Psoas muscle (tissue), 7 donors: ENCODE measurements at regions not wholly inside any gene's neighbourhood (a gene's known extent, or its start where the extent isn't known, plus 50 kb on each side); places are given as distances from the start of the nearest gene placed in this dataset.

Experiments
- ATAC-seq, 4 donors: fragments of 200-7000 bp; cut with Tn5 transposase; one replicate each; pipeline ENCODE4 v1.9.1; 2020; ENCODE audit warnings: moderate library complexity in 3 of 4, mild to moderate bottlenecking in 2 of 4
- DNase-seq, 2 donors: peaks; one replicate each; pipeline ENCODE4 v3.0.0-alpha.2; 2020
- H3K27ac ChIP-seq: fragments of 200-600 bp; one replicate; pipeline ENCODE4 v1.8.0; 2022
- H3K27me3 ChIP-seq, 3 donors: fragments of 200-600 bp in 1 of 3; one replicate each; pipeline versions ENCODE4 v1.6.1 to v1.8.0; 2013 to 2022; ENCODE audit warnings: low read length in 2 of 3, mild to moderate bottlenecking in 2 of 3, moderate library complexity in 1 of 3; ENCODE audit not compliant: insufficient read depth in 3 of 3
- H3K36me3 ChIP-seq, 2 donors: fragments of 200-600 bp in 1 of 2; one replicate each; pipeline versions ENCODE4 v1.6.1 to v1.8.0; 2013 to 2022; ENCODE audit warnings: low read depth in 1 of 2, mild to moderate bottlenecking in 1 of 2, moderate library complexity in 1 of 2; ENCODE audit not compliant: insufficient read depth in 1 of 2
- H3K4me1 ChIP-seq: fragments of 200-600 bp; one replicate; pipeline ENCODE4 v1.8.0; 2022
- H3K4me3 ChIP-seq: fragments of 200-600 bp; one replicate; pipeline ENCODE4 v1.8.0; 2022; ENCODE audit warnings: mild to moderate bottlenecking
- H3K9me3 ChIP-seq: fragments of 200-600 bp; one replicate; pipeline ENCODE4 v1.8.0; 2022
- WGBS, 3 donors: extraction: QIAGEN DNeasy Blood & Tissue Kit; methylation state at CpG; one replicate each; pipeline versions ENCODE4 v1.1.6 to v1.1.7; 2013; 5-methylcytosine and 5-hydroxymethylcytosine counted together
- intact Hi-C, 2 donors: fragments of 100-400 bp; cut with DNase I; formaldehyde crosslinking; loops; one replicate each; pipeline versions ENCODE4 v1.11.0 to v1.14.2; 2022
- TF ChIP-seq, protein P1 (sequence below): fragments of 200-600 bp; IDR thresholded peaks from one replicate; pipeline ENCODE4 v1.8.0; 2022; ENCODE audit warnings: antibody characterized with exemption
- donor health status: healthy with polysubstance abuse.
- donor health status: DM: no; HTN: no; CAD: no; lungs with moderate emphysema.
- donor health status: Bipolar disorder and iron deficiency.
- donor health status: healthy.
- donor health status: DM: yes; HTN: yes; CAD: no.
- donor health status: DM: no; HTN: no; CAD: no.
- donor health status: DM: yes; HTN: yes; CAD: no.

DNA sequence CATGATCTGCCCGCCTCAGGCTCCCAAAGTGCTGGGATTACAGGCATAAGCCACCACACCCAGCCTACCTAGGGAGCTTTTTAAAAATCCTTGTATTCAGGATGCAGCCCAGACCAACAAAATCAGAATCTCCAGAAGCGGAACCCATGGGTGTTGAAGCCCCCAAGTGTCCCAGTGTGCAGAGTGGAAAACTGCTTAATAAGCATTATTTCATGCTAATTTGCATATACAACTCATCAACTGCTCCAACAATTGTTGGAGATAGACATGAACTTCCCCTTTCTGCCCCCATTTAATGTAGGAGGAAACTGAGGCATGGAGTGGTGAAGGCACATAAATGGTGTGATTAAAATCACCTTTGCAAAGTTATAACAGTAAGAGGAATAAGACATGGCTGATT is 84.3 kb upstream of the C16orf82 start:
- Histone ChIP-seq H3K27me3 (no peaks in the 10 kb centered on the region), H3K4me3 (no peak overlapping the region), H3K4me1 (no peaks in the 10 kb centered on the region), H3K27ac (no peak overlapping the region), H3K9me3 (no peaks in the 10 kb centered on the region), H3K36me3 (no peaks in the 10 kb centered on the region)
- no peak for DNase-seq
- TF ChIP-seq, protein P1, sequence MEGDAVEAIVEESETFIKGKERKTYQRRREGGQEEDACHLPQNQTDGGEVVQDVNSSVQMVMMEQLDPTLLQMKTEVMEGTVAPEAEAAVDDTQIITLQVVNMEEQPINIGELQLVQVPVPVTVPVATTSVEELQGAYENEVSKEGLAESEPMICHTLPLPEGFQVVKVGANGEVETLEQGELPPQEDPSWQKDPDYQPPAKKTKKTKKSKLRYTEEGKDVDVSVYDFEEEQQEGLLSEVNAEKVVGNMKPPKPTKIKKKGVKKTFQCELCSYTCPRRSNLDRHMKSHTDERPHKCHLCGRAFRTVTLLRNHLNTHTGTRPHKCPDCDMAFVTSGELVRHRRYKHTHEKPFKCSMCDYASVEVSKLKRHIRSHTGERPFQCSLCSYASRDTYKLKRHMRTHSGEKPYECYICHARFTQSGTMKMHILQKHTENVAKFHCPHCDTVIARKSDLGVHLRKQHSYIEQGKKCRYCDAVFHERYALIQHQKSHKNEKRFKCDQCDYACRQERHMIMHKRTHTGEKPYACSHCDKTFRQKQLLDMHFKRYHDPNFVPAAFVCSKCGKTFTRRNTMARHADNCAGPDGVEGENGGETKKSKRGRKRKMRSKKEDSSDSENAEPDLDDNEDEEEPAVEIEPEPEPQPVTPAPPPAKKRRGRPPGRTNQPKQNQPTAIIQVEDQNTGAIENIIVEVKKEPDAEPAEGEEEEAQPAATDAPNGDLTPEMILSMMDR, result no peak
- WGBS, 3 donors, result 92 to 100% (median 100%) methylated on average over 2 of the region's 2 CpGs
- intact Hi-C loops, result no loop called here
- no peak for ATAC-seq

DNA sequence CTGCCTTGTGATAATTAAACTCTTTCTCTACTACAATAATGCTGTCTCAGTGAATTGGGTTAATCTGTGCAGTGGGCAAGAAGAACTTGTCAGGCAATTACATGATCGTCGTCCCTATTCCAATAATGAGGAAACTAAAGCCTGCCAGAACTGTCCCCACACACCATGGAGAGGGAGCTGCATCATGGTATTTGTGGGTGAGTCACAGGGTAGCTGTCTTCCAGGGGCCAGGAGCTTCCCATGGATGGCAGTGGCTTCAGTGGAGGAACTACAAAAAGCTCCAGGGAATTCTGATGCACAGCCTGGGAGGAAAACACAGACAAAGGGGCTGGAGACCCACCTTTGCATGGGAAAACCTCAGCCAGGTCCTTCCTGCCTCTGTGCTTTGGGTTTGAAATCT is 83.3 kb upstream of the C16orf82 start:
- WGBS, 3 donors, result 75 to 89% (median 88%) methylated on average over 2 of the region's 2 CpGs
- Histone ChIP-seq H3K36me3 (no peaks in the 10 kb centered on the region), H3K9me3 (no peaks in the 10 kb centered on the region), H3K27me3 (no peaks in the 10 kb centered on the region), H3K4me3 (no peak overlapping the region), H3K4me1 (no peaks in the 10 kb centered on the region), H3K27ac (no peak overlapping the region)
- DNase-seq (no peak), ATAC-seq (no peak)
- intact Hi-C loops, result no loop called here
- TF ChIP-seq, protein P1, result no peak

DNA sequence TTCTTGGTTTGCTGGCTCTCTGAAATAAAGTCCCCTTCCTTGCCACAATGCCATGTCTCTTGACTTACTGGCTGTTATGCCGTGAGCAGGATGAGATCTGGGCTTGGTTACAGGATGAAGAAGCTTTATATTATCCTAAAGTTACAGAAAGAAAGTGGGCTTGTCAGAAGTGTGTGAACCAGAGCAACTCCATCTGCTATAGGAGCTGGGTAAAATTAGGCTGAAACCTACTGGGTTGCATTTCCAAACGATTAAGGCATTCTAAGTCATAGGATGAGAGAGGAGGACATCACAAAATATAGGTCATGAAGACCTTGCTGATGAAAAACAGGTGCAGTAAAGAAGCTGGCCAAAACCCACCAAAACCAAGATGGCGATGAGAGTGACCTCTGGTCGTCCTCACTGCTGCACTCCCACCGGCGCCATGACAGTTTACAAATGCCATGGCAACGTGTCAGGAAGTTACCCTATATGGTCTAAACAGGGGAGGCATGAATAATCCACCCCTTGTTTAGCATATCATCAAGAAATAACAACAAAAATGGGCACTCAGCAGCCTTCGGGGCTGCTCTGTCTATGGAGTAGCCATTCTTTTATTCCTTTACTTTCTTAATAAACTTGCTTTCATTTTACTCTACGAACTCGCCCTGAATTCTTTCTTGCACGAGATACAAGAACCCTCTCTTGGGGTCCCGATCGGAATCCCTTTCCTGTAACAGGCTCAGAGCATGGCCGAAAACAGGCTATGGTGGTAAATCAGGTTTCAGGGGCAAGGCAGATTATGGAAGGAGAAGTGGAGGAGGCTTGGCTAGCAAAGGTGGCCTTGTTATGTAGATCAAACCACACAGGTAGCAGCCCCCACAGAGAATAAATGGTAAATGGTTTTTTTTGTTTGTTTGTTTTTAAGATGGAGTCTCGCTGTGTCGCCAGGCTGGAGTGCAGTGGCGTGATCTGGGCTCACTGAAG is 81.3 kb upstream of the C16orf82 start:
- Histone ChIP-seq H3K9me3 (no peaks in the 10 kb centered on the region), H3K27ac (no peak overlapping the region), H3K36me3 (no peaks in the 10 kb centered on the region), H3K4me1 (no peaks in the 10 kb centered on the region), H3K4me3 (no peak overlapping the region), H3K27me3 (no peaks in the 10 kb centered on the region)
- DNase-seq, result no peak
- 63 to 74% (median 72%) methylated on average over 17 of the region's 17 CpGs for WGBS, 3 donors
- intact Hi-C loops, result no loop called here
- TF ChIP-seq, protein P1, result no peak
- ATAC-seq, result no peak

DNA sequence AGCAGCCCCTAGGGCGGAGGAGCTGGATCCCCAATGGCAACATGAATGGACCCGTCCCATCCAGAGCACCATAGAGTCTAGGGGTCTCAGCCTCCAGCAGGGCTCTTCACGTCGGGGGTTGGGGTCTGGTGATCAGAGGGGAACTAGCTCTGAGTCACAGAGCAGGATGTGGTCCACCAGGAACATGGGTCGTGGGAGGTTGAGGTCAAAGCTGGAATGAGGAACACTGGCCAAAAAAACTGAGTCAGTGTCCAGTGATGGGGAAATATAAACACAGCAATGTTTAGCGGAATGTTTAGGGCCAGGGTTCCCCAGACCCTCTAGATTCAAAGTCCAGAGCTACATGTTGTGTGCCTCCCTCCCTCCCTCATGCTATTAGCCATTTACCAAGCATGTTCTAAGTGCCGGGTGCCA is 79.1 kb upstream of the C16orf82 start:
- intact Hi-C loops, result no loop called here
- WGBS, 3 donors, result 52 to 62% (median 61%) methylated on average over 7 of the region's 7 CpGs
- Histone ChIP-seq H3K36me3 (no peaks in the 10 kb centered on the region), H3K27me3 (no peaks in the 10 kb centered on the region), H3K27ac (no peak overlapping the region), H3K9me3 (no peaks in the 10 kb centered on the region), H3K4me1 (no peaks in the 10 kb centered on the region), H3K4me3 (no peak overlapping the region)
- ATAC-seq (no peak), DNase-seq (no peak)
- TF ChIP-seq, protein P1, result no peak
